Activated CD4-positive, CD25-positive, alpha-beta regulatory T cell treated with anti-CD3 and anti-CD28 coated beads, Interleukin-2, amount 50 U/mL, for 16 hours (primary cell): ENCODE measurements at regions not wholly inside any gene's neighbourhood (a gene's known extent, or its start where the extent isn't known, plus 50 kb on each side); places are given as distances from the start of the nearest gene placed in this dataset.
"Not testable (repeated sequence)": the region's sequence is repeated elsewhere in the genome, so short reads cannot be mapped to it uniquely, and the experiment has no call there.

Experiments used
- DNase-seq: peaks from one replicate; pipeline ENCODE4 v3.0.0-alpha.2; 2020; ENCODE audit warnings: low read depth, low spot score

- DNase-seq = no peak
Observed at GRCh38 chr17:77795685-77796084, 162.8 kb upstream of the TNRC6C start.

GRCh38 chr17:77796176-77796860 lies 162.2 kb upstream of the TNRC6C start:
- no peak for DNase-seq

- DNase-seq = no peak
Observed at GRCh38 chr17:77798031-77798430, 160.5 kb upstream of the TNRC6C start.

- no peak for DNase-seq
Observed at GRCh38 chr17:77798481-77798880, 160.0 kb upstream of the TNRC6C start.

- DNase-seq = no peak
Observed at GRCh38 chr17:77800816-77801215, 157.7 kb upstream of the TNRC6C start.

- DNase-seq = no peak
Observed at GRCh38 chr17:77801545-77802332, 156.8 kb upstream of the TNRC6C start.

- DNase-seq = no peak
Observed at GRCh38 chr17:77802333-77802615, 156.2 kb upstream of the TNRC6C start.

GRCh38 chr17:77802811-77803220 lies 155.7 kb upstream of the TNRC6C start:
- DNase-seq = no peak

- no peak for DNase-seq
Observed at GRCh38 chr17:77803726-77804125, 154.8 kb upstream of the TNRC6C start.

GRCh38 chr17:77804796-77805426 lies 153.6 kb upstream of the TNRC6C start:
- DNase-seq = no peak

- DNase-seq = not testable (repeated sequence)
Observed at GRCh38 chr17:77805970-77806369, 152.5 kb upstream of the TNRC6C start.

GRCh38 chr17:77807051-77807745 lies 151.3 kb upstream of the TNRC6C start:
- DNase-seq = no peak

- no peak for DNase-seq
Observed at GRCh38 chr17:77807746-77808441, 150.6 kb upstream of the TNRC6C start.

GRCh38 chr17:77808686-77809425 lies 149.6 kb upstream of the TNRC6C start:
- DNase-seq = no peak

- no peak for DNase-seq
Observed at GRCh38 chr17:77809814-77810213, 148.7 kb upstream of the TNRC6C start.

GRCh38 chr17:77810536-77810935 lies 148.0 kb upstream of the TNRC6C start:
- no peak for DNase-seq

- no peak for DNase-seq
Observed at GRCh38 chr17:77811521-77811920, 147.0 kb upstream of the TNRC6C start.

GRCh38 chr17:77814091-77814772 lies 144.3 kb upstream of the TNRC6C start:
- no peak for DNase-seq

- no peak for DNase-seq
Observed at GRCh38 chr17:77815127-77815905, 143.2 kb upstream of the TNRC6C start.

- DNase-seq = no peak
Observed at GRCh38 chr17:77817953-77818352, 140.6 kb upstream of the TNRC6C start.
